GM18867 (cell line): ENCODE measurements at regions not wholly inside any gene's neighbourhood (a gene's known extent, or its start where the extent isn't known, plus 50 kb on each side); places are given as distances from the start of the nearest gene placed in this dataset.

Source experiments
- ATAC-seq: cut with Tn5 transposase; IDR thresholded peaks from one replicate; pipeline ENCODE4 v1.9.1; 2021; ENCODE audit warnings: mild to moderate bottlenecking, moderate library complexity; ENCODE audit not compliant: unreplicated experiment

- peak; percentile 64 for ATAC-seq
These were observed 521.9 kb downstream of the EPHA4 start for GRCh38 chr2:221050020-221050795.

GRCh38 chr2:221051162-221051561 lies 520.9 kb downstream of the EPHA4 start:
- no peak for ATAC-seq

- no peak for ATAC-seq
These were observed 511.7 kb downstream of the EPHA4 start for GRCh38 chr2:221060376-221060775.

- ATAC-seq = no peak
These were observed 508.5 kb downstream of the EPHA4 start for GRCh38 chr2:221063568-221063967.

GRCh38 chr2:221064058-221064854 lies 507.8 kb downstream of the EPHA4 start:
- no peak for ATAC-seq

GRCh38 chr2:221064880-221065279 lies 507.2 kb downstream of the EPHA4 start:
- ATAC-seq = no peak

- ATAC-seq = no peak
These were observed 504.0 kb downstream of the EPHA4 start for GRCh38 chr2:221068123-221068522.

- no peak for ATAC-seq
These were observed 502.0 kb downstream of the EPHA4 start for GRCh38 chr2:221070106-221070505.

- no peak for ATAC-seq
These were observed 498.6 kb downstream of the EPHA4 start for GRCh38 chr2:221073326-221074049.

- ATAC-seq = no peak
These were observed 497.9 kb downstream of the EPHA4 start for GRCh38 chr2:221074238-221074637.

- no peak for ATAC-seq
These were observed 496.9 kb downstream of the EPHA4 start for GRCh38 chr2:221075203-221075602.

- no peak for ATAC-seq
These were observed 494.9 kb downstream of the EPHA4 start for GRCh38 chr2:221077251-221077650.

GRCh38 chr2:221077799-221078198 lies 494.3 kb downstream of the EPHA4 start:
- no peak for ATAC-seq

- no peak for ATAC-seq
These were observed 486.7 kb downstream of the EPHA4 start for GRCh38 chr2:221085341-221085900.

GRCh38 chr2:221085936-221086335 lies 486.2 kb downstream of the EPHA4 start:
- ATAC-seq = no peak

GRCh38 chr2:221087779-221088178 lies 484.3 kb downstream of the EPHA4 start:
- ATAC-seq = no peak

GRCh38 chr2:221088506-221088905 lies 483.6 kb downstream of the EPHA4 start:
- ATAC-seq = no peak

GRCh38 chr2:221095356-221095755 lies 476.7 kb downstream of the EPHA4 start:
- ATAC-seq = no peak

GRCh38 chr2:221096706-221097567 lies 475.2 kb downstream of the EPHA4 start:
- no peak for ATAC-seq

- no peak for ATAC-seq
These were observed 474.6 kb downstream of the EPHA4 start for GRCh38 chr2:221097568-221097915.
